ENCODE measurements at regions not wholly inside any gene's neighbourhood (a gene's known extent, or its start where the extent isn't known, plus 50 kb on each side); places are given as distances from the start of the nearest gene placed in this dataset.

GRCh38 chr10:132120734-132121510 is 55.2 kb downstream of the JAKMIP3 start:
- Histone ChIP-seq H3K27me3 (ENCODE audit: control insufficient read depth, insufficient read depth, low read length) (no peaks in the 10 kb centered on the region), H3K4me3 (ENCODE audit: low read depth, low read length) (no peak overlapping the region), H3K36me3 (ENCODE audit: control insufficient read depth, insufficient read depth, low read length) (no peaks in the 10 kb centered on the region), H3K27ac (no peak overlapping the region), H3K4me2 (ENCODE audit: low read length) (no peak overlapping the region), H3K9me3 (ENCODE audit: control insufficient read depth, low read length) (no peaks in the 10 kb centered on the region), H3K4me1 (no peaks in the 10 kb centered on the region), H3K79me2 (no peaks in the 10 kb centered on the region), H2AFZ (no peak overlapping the region), H3K9ac (no peak overlapping the region)
- no peak for TF ChIP-seq CTCF (IDR thresholded peaks at IDR 0.05)

GRCh38 chr10:132121511-132121830 is 55.7 kb downstream of the JAKMIP3 start:
- Histone ChIP-seq H3K4me1 (no peaks in the 10 kb centered on the region), H3K36me3 (ENCODE audit: control insufficient read depth, insufficient read depth, low read length) (no peaks in the 10 kb centered on the region), H3K79me2 (no peaks in the 10 kb centered on the region), H3K4me2 (ENCODE audit: low read length) (no peak overlapping the region), H3K4me3 (ENCODE audit: low read depth, low read length) (no peak overlapping the region), H3K27me3 (ENCODE audit: control insufficient read depth, insufficient read depth, low read length) (no peaks in the 10 kb centered on the region), H3K9me3 (ENCODE audit: control insufficient read depth, low read length) (no peaks in the 10 kb centered on the region), H3K27ac (no peak overlapping the region), H3K9ac (no peak overlapping the region), H2AFZ (no peak overlapping the region)
- no peak for TF ChIP-seq CTCF (IDR thresholded peaks at IDR 0.05)

DNA sequence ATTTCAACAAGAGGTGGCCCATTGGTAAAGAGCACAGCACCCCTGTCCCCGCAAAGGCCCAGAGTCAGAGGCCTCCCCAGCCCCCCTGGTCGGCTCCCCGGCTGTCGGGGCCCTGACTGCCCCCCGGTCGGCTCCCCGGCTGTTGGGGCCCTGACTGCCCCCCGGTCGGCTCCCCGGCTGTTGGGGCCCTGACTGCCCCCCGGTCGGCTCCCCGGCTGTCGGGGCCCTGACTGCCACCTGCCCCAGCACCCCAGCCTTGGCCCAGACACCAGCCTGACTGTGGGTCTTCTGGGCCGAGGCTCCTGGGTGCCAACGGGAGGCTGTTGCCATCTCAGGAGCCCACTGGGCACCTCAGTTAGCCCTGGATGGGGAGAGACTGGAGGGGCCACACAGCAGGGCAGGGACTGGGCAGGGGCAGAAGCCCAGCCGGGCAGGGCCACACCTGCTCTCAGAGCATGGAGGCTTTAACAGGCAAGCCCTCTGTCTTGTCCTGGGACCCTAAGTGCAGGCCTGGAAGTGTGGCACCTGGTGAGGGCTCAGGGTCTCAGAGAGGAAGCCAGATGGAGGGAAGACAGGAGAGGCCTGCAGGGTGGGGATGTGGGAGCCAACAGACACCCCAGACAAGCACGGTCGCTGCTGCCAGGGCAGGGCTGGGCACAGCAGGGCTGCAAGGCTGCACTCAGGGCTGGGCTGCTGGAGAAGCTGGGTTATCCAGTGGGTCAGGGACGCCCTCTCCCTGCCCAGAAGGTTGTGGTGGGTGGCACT is 56.5 kb downstream of the JAKMIP3 start:
- H3K27ac ChIP-seq = no peak overlapping the region
- H3K9me3 ChIP-seq (ENCODE audit: control insufficient read depth, low read length) = no peaks in the 10 kb centered on the region
- no peak overlapping the region for H3K9ac ChIP-seq
- H3K36me3 ChIP-seq (ENCODE audit: control insufficient read depth, insufficient read depth, low read length) = no peaks in the 10 kb centered on the region
- no peaks in the 10 kb centered on the region for H3K79me2 ChIP-seq
- H2AFZ ChIP-seq = no peak overlapping the region
- no peaks in the 10 kb centered on the region for H3K4me1 ChIP-seq
- no peak overlapping the region for H3K4me2 ChIP-seq (ENCODE audit: low read length)
- TF ChIP-seq CTCF (IDR thresholded peaks at IDR 0.05) = no peak
- no peaks in the 10 kb centered on the region for H3K27me3 ChIP-seq (ENCODE audit: control insufficient read depth, insufficient read depth, low read length)
- no peak overlapping the region for H3K4me3 ChIP-seq (ENCODE audit: low read depth, low read length)

GRCh38 chr10:132122939-132123445 is 57.2 kb downstream of the JAKMIP3 start:
- no peak for TF ChIP-seq CTCF (IDR thresholded peaks at IDR 0.05)
- H3K9me3 ChIP-seq (ENCODE audit: control insufficient read depth, low read length) = no peaks in the 10 kb centered on the region
- H3K4me3 ChIP-seq (ENCODE audit: low read depth, low read length) = no peak overlapping the region

More at GRCh38 chr10:132122939-132123445, 57.2 kb downstream of the JAKMIP3 start:
- H3K9ac ChIP-seq = no peak overlapping the region
- H3K27me3 ChIP-seq (ENCODE audit: control insufficient read depth, insufficient read depth, low read length) = no peaks in the 10 kb centered on the region
- H2AFZ ChIP-seq = no peak overlapping the region
- H3K36me3 ChIP-seq (ENCODE audit: control insufficient read depth, insufficient read depth, low read length) = no peaks in the 10 kb centered on the region
- H3K79me2 ChIP-seq = no peaks in the 10 kb centered on the region
- H3K4me2 ChIP-seq (ENCODE audit: low read length) = no peak overlapping the region
- H3K4me1 ChIP-seq = no peaks in the 10 kb centered on the region
- H3K27ac ChIP-seq = no peak overlapping the region
